ENCODE measurements at regions not wholly inside any gene's neighbourhood (a gene's known extent, or its start where the extent isn't known, plus 50 kb on each side); places are given as distances from the start of the nearest gene placed in this dataset.

- ATAC-seq (ENCODE audit: low read depth) (no peak), DNase-seq (no peak)
- H2BK15ac ChIP-seq (ENCODE audit: low read depth, low read length), result no peak overlapping the region
- no peak overlapping the region for H3K27ac ChIP-seq (ENCODE audit: insufficient read depth, low read length)
- H3K4me1 ChIP-seq (ENCODE audit: control insufficient read depth, insufficient read depth, low read length), result peaks cover 2% of the 10 kb centered on the region; the same call in 1 of the 2 replicates
- no peak overlapping the region for H2AK9ac ChIP-seq (replicated peaks; ENCODE audit: low read depth, low read length, poor library complexity)
- H3K4me3 ChIP-seq (ENCODE audit: insufficient read depth, low read depth, low read length), result no peak overlapping the region
- H3K4me2 ChIP-seq (ENCODE audit: low read depth, low read length), result no peak overlapping the region
- H3K14ac ChIP-seq (replicated peaks; ENCODE audit: low read depth, low read length), result no peak overlapping the region
- no TSS peak for BruUV-seq (replicated peaks)
- in situ Hi-C loops (cut with MboI; ENCODE audit: low sequenced_read_pairs), result no loop called here
- no peak overlapping the region for H4K8ac ChIP-seq (ENCODE audit: low read depth in 2 of 2, low read length in 2 of 2)
- H4K20me1 ChIP-seq (ENCODE audit: insufficient read depth, low read length), result no peaks in the 10 kb centered on the region
- dilution Hi-C loops (cut with HindIII; ENCODE audit: low sequenced_read_pairs, unreplicated experiment), result no loop called here
- H2BK20ac ChIP-seq (ENCODE audit: low read depth, low read length), result no peak overlapping the region
- no peak overlapping the region for H3K4ac ChIP-seq (ENCODE audit: low read depth, low read length)
- H3K27me3 ChIP-seq (ENCODE audit: control insufficient read depth, insufficient read depth, low read length), result no peaks in the 10 kb centered on the region
- H2AK5ac ChIP-seq (ENCODE audit: low read depth, low read length), result no peak overlapping the region
- H4K5ac ChIP-seq (ENCODE audit: low read depth, low read length), result no peak overlapping the region
- intact Hi-C loops (cut with micrococcal nuclease), result no loop called here
- no peak overlapping the region for H3K18ac ChIP-seq (ENCODE audit: low read depth, low read length)
- no peak for TF ChIP-seq CHD1 (IDR thresholded peaks at IDR 0.05; ENCODE audit: low read depth, low read length)
- 0 out of 2 replicates have a peak, but pooled peaks have one; percentile 10 for TF ChIP-seq MAFK (IDR thresholded peaks at IDR 0.05; ENCODE audit: low read depth, low read length)
- POLR2A ChIA-PET (ENCODE audit: unreplicated experiment), result no interaction called here
- H3K36me3 ChIP-seq (ENCODE audit: control insufficient read depth, insufficient read depth, low read length), result no peaks in the 10 kb centered on the region
- H3K56ac ChIP-seq (ENCODE audit: extremely low read depth, insufficient read depth, low read length), result no peak overlapping the region
- H3K9me3 ChIP-seq (ENCODE audit: control insufficient read depth, insufficient read depth, low read length), result no peaks in the 10 kb centered on the region
- no peak overlapping the region for H4K91ac ChIP-seq (ENCODE audit: insufficient read depth, low read depth, low read length)
- H3K79me1 ChIP-seq (ENCODE audit: low read depth in 1 of 2, low read length in 2 of 2), result no peaks in the 10 kb centered on the region
- H3K9me1 ChIP-seq (ENCODE audit: insufficient read depth, low read length), result no peaks in the 10 kb centered on the region
- CTCF ChIA-PET, result no interaction called here
- no CpG with 5 or more reads among the region's 2 CpGs for WGBS, 2 experiments (ENCODE audit: extremely low coverage in 2 of 2, insufficient read length in 1 of 2)
- no peak overlapping the region for H2AFZ ChIP-seq (replicated peaks; ENCODE audit: low read length, poor library complexity)
- no peak overlapping the region for H2BK5ac ChIP-seq (ENCODE audit: low read depth, low read length, poor library complexity, severe bottlenecking)
- no peak overlapping the region for H3K9ac ChIP-seq (ENCODE audit: low read depth, low read length)
- no peak overlapping the region for H2BK120ac ChIP-seq (ENCODE audit: low read depth, low read length)
- H3K23ac ChIP-seq (ENCODE audit: low read depth, low read length), result no peak overlapping the region
Observed at GRCh38 chr6:147784371-147784770, 275.9 kb downstream of the SAMD5 start.

Data from IMR-90 (cell line).